GM18870 (cell line): ENCODE measurements at regions not wholly inside any gene's neighbourhood (a gene's known extent, or its start where the extent isn't known, plus 50 kb on each side); places are given as distances from the start of the nearest gene placed in this dataset.

Experiments used
- ATAC-seq: cut with Tn5 transposase; IDR thresholded peaks from one replicate; pipeline ENCODE4 v1.9.1; 2021; ENCODE audit warnings: moderate library complexity; ENCODE audit not compliant: unreplicated experiment

- ATAC-seq: no peak
Measured at GRCh38 chr10:78160591-78160990, 126.9 kb downstream of the RPS24 start.

- no peak for ATAC-seq
Measured at GRCh38 chr10:78162853-78163252, 129.2 kb downstream of the RPS24 start.

GRCh38 chr10:78164702-78165101 lies 131.0 kb downstream of the RPS24 start:
- ATAC-seq: no peak

GRCh38 chr10:78165172-78165571 lies 131.5 kb downstream of the RPS24 start:
- no peak for ATAC-seq

GRCh38 chr10:78165617-78166016 lies 132.0 kb downstream of the RPS24 start:
- no peak for ATAC-seq

- ATAC-seq: no peak
Measured at GRCh38 chr10:78166261-78166660, 132.6 kb downstream of the RPS24 start.

- no peak for ATAC-seq
Measured at GRCh38 chr10:78169214-78169613, 135.6 kb downstream of the RPS24 start.

- ATAC-seq: no peak
Measured at GRCh38 chr10:78170026-78170475, 136.4 kb downstream of the RPS24 start.

GRCh38 chr10:78171633-78172400 lies 138.2 kb downstream of the RPS24 start:
- no peak for ATAC-seq

GRCh38 chr10:78173360-78174015 lies 139.8 kb downstream of the RPS24 start:
- no peak for ATAC-seq

- ATAC-seq: no peak
Measured at GRCh38 chr10:78175444-78176015, 141.9 kb downstream of the RPS24 start.

GRCh38 chr10:78176320-78177317 lies 143.0 kb downstream of the RPS24 start:
- ATAC-seq: no peak

- ATAC-seq: no peak
Measured at GRCh38 chr10:78177491-78178185, 144.0 kb downstream of the RPS24 start.

GRCh38 chr10:78178397-78178796 lies 144.7 kb downstream of the RPS24 start:
- ATAC-seq: no peak

- ATAC-seq: no peak
Measured at GRCh38 chr10:78178940-78179339, 145.3 kb downstream of the RPS24 start.

GRCh38 chr10:78179886-78180705 lies 146.4 kb downstream of the RPS24 start:
- no peak for ATAC-seq

GRCh38 chr10:78181381-78182055 lies 147.9 kb downstream of the RPS24 start:
- ATAC-seq: no peak

GRCh38 chr10:78182841-78183240 lies 149.2 kb downstream of the RPS24 start:
- ATAC-seq: no peak
